H1 (cell line): ENCODE measurements at regions not wholly inside any gene's neighbourhood (a gene's known extent, or its start where the extent isn't known, plus 50 kb on each side); places are given as distances from the start of the nearest gene placed in this dataset.

Experiments
- CHD1 ChIP-seq: IDR thresholded peaks from 2 replicates; pipeline ENCODE4 v1.6.1; 2012; ENCODE audit warnings: low read depth, low read length, improper control_type of control experiment
- GTF2F1 ChIP-seq: IDR thresholded peaks from 2 replicates; pipeline ENCODE4 v1.6.1; 2012; ENCODE audit warnings: low read depth, low read length, improper control_type of control experiment, borderline replicate concordance
- MAFK ChIP-seq: IDR thresholded peaks from 2 replicates; pipeline ENCODE4 v1.6.1; 2012; ENCODE audit warnings: low read depth, mild to moderate bottlenecking, improper control_type of control experiment, low read length
- POLR2AphosphoS5 ChIP-seq: IDR thresholded peaks from 2 replicates; pipeline ENCODE4 v1.6.1; 2011; ENCODE audit warnings: low read depth, low read length
- SIN3A ChIP-seq, 2 experiments: IDR thresholded peaks in 1 of 2; conservative IDR thresholded peaks in 1 of 2; 2 replicates each; pipeline ENCODE4 v1.6.1; 2011 to 2012; ENCODE audit warnings: low read length in 2 of 2, improper control_type of control experiment in 1 of 2, low read depth in 1 of 2, mild to moderate bottlenecking in 1 of 2
- SIX5 ChIP-seq: IDR thresholded peaks from 2 replicates; pipeline ENCODE4 v1.6.1; 2011; ENCODE audit warnings: mild to moderate bottlenecking, low read depth, low read length
- SP4 ChIP-seq: IDR thresholded peaks from 2 replicates; pipeline ENCODE4 v1.6.1; 2012; ENCODE audit warnings: low read length, inconsistent platforms
- SUZ12 ChIP-seq: fragments of 200-600 bp; sonication (generic); IDR thresholded peaks from 2 replicates; pipeline ENCODE4 v1.6.1; 2012; ENCODE audit warnings: mild to moderate bottlenecking, inconsistent platforms, low read length, moderate library complexity, mixed read lengths
- TCF12 ChIP-seq: IDR thresholded peaks from 2 replicates; pipeline ENCODE4 v1.6.1; 2011; ENCODE audit warnings: low read depth, mild to moderate bottlenecking, low read length

DNA sequence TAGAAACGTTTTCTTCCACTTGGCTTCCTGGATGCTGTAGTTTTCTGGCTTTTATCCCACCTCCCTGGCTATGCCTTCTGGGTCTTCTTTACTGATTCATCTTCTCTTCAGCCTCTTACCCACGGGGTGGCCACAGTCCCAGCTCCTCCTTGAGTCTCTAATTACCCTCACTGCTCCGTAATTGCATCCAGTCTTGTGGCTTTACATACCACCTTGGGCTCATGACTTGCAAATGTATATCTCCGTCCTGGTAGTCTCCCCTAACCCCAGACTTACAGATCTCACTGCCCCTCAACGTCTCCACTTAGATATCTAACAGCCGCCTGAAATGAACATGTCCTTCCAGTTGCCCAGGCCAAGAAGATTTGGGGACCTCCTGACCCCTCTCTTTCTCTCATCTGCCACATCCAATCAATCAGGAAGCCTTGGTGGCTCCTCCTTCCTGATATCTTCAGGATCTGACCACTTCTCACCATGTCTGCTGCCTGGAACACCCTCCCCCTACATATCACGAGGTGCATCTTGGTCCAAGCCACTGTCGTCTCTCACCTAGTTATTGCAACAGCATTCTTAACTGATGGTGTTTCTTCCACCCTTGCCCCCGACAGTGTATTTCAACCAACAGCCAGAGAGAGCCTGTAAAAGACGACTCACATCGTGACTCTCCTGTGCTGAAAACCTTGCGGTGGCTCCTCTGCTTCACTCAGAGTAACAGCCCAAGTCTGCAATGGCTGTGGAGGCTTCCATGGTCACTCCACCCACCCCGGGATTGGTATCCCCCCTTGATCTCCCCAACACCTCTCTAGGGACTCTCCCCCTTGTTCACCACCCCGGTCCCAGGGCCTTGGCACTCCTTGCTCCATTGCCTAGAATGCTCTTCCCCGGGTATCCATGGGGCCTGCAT, 219.0 kb upstream of the POU3F1 start (continued):
- no peak for TF ChIP-seq GTF2F1
- no peak for TF ChIP-seq SUZ12
- no peak for TF ChIP-seq SP4
- TF ChIP-seq MAFK: no peak
- TF ChIP-seq TCF12: no peak
- TF ChIP-seq CHD1: no peak
- TF ChIP-seq POLR2AphosphoS5: no peak
- no peak for TF ChIP-seq SIN3A (conservative IDR thresholded peaks at IDR 0.05 in 1 of 2, IDR thresholded peaks at IDR 0.05 in 1 of 2; ENCODE audit: low read depth in 1 of 2, low read length in 2 of 2)
- no peak for TF ChIP-seq SIX5
